ENCODE measurements at regions not wholly inside any gene's neighbourhood (a gene's known extent, or its start where the extent isn't known, plus 50 kb on each side); places are given as distances from the start of the nearest gene placed in this dataset.
"Not testable (repeated sequence)": the region's sequence is repeated elsewhere in the genome, so short reads cannot be mapped to it uniquely, and the experiment has no call there.

DNA sequence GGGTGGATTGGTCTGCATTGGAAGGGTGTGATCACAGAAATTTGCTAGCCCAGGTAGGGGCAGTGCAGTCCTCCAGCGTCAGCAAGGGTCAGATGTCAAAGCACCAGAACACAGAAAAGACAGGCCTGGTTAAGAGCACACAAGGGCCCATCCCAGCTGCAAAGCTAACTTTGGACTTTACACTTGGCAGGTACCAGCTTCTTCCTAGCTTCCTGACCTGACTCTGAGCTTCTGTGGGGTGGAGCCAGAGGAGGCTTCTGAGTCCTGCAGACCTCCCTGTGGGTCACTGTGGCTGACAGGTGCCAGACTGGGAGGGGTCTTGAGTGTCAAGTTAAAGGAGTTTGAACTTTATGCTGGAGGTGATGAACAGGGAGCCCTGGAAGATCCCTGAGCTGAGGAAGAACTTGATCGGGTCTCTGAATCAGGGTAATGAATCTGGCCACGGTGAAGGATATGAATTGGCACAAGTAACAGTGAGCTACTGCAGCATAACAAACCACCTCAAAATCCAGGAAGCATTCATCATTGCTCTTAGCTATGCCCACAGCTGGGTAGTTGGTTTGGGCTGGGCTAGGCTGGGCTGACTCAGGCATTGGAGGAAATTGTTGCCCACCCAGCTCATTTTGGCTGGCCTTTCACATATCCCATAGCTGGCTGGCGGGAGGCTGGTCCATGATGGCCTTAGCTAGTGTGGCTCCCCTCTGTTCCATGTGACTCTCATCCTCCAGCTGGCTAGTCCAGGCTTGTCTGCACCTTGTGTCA, 63.4 kb downstream of the BARX1 start:
- TF ChIP-seq, protein P1, sequence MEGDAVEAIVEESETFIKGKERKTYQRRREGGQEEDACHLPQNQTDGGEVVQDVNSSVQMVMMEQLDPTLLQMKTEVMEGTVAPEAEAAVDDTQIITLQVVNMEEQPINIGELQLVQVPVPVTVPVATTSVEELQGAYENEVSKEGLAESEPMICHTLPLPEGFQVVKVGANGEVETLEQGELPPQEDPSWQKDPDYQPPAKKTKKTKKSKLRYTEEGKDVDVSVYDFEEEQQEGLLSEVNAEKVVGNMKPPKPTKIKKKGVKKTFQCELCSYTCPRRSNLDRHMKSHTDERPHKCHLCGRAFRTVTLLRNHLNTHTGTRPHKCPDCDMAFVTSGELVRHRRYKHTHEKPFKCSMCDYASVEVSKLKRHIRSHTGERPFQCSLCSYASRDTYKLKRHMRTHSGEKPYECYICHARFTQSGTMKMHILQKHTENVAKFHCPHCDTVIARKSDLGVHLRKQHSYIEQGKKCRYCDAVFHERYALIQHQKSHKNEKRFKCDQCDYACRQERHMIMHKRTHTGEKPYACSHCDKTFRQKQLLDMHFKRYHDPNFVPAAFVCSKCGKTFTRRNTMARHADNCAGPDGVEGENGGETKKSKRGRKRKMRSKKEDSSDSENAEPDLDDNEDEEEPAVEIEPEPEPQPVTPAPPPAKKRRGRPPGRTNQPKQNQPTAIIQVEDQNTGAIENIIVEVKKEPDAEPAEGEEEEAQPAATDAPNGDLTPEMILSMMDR (IDR thresholded peaks at IDR 0.05; ENCODE audit: insufficient read depth, missing control alignments) = no peak
- FAIRE-seq (no peak), DNase-seq (ENCODE audit: insufficient read length, low spot score) (no peak)

DNA sequence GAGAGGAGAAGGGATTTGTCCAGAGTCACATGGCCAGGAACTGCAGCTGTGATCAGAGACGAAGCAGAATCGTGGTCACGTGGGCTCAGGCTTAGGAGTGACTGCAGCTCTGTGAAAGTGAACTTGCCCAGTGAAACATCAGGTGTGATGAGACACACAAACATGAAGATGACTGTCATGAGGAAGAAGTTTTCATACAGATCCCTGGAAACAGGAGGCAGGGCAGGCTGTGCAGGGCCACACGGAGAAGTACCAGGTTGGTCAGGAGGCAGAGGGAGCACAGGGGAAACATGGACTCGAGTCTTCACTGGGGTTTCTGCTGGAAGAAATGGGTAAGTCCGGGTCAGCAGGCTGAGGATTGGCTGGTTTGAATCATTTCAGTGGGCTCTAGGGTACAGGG, 64.1 kb downstream of the BARX1 start:
- DNase-seq (ENCODE audit: insufficient read length, low spot score) (no peak), FAIRE-seq (no peak)
- TF ChIP-seq, protein P1 (IDR thresholded peaks at IDR 0.05; ENCODE audit: insufficient read depth, missing control alignments) = no peak

DNA sequence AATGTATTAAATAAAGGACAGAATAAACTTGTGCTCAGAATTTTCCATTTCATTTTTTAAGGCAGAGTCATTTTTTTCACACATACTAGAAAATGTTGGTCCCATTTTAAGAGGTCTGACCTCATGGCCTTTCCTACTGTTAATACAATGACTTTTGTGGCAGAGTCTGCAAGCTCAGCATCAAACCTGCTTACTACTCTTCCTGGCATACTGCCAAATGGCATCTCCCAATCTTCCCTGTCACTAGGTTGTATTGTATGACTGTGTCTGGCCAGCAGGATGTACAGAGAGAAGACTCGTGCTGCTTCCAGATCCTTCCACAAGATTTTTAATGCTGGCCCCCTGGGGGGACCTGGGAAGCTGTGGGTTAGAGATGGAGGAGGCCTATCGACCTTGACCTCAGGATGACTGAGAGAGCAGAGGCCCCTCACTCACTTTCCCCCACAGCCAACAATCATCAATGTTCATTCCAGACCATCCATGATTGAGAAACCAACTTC, 64.7 kb downstream of the BARX1 start:
- TF ChIP-seq, protein P1 (IDR thresholded peaks at IDR 0.05; ENCODE audit: insufficient read depth, missing control alignments) = no peak
- FAIRE-seq (no peak), DNase-seq (ENCODE audit: insufficient read length, low spot score) (no peak)

DNA sequence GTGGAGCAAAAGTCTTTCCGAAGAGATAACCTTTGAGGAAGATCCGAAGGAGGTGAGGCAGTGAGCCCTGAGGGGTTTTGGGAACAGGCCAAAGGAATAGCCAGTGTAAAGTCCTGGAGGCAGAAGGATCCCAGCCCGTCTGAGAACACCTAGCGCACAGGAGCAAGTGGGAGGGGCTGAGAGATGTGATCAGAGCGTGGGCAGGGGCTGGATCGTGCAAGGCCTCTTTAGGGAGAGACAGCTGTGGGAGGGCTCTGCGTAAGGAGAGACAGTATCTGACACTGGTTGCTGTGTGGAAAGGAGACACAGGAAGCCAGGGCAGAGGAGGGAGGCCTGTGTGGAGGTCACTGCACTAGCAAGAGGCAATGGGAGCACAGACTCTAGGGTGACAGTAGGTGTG, 68.2 kb downstream of the BARX1 start:
- FAIRE-seq = no peak
- TF ChIP-seq, protein P1 (IDR thresholded peaks at IDR 0.05; ENCODE audit: insufficient read depth, missing control alignments) = no peak
- DNase-seq (ENCODE audit: insufficient read length, low spot score) = no peak

DNA sequence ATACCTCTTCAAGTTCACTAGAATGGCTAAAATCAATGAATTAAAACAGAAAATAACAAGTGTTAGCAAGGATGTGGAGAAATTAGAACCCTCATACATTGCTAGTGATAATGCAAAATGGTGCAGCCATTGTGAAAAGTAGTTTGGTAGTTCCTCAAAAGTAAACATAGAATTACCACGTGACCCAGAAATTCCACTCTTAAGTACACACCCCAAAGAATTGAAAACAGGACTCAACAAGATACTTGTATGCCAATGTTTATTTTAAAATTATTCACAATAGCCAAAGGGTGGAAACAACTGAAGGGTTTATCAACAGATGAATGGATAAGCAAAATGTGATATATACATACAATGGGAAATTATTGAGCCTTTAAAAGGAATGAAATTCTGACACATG, 70.3 kb downstream of the BARX1 start:
- DNase-seq (ENCODE audit: insufficient read length, low spot score) = no peak

DNA sequence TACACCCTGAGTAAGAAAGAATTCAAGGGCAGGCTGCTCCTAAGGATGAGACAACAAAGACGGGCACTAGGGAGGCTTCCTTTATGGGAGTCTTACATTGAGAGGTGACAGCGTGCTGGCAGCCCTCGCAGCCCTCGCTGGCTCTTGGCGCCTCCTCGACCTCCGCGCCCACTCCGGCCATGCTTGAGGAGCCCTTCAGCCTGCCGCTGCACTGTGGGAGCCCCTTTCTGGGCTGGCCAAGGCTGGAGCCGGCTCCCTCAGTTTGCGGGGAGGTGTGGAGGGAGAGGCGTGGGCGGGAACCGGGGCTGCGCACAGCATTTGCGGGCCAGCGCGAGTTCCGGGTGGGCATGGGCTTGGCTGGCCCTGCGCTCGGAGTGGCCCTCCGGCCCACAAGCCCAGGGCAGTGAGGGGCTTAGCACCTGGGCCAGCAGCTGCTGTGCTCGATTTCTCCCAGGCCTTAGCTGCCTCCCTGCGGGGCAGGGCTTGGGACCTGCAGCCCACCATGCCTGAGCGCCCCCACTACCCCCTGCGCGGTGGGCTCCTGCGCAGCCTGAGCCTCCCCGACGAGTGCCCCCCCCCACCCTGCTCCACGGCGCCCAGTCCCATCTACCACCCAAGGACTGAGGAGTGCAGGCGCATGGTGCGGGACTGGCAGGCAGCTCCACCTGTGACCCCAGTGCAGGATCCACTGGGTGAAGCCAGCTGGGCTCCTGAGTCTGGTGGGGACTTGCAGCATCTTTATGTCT, 75.3 kb downstream of the BARX1 start:
- not testable (repeated sequence) for FAIRE-seq; DNase-seq (ENCODE audit: insufficient read length, low spot score)

More for the DNA sequence above, 70.3 kb downstream of the BARX1 start:
- TF ChIP-seq, protein P1 (IDR thresholded peaks at IDR 0.05; ENCODE audit: insufficient read depth, missing control alignments) = no peak
- FAIRE-seq = no peak

DNA sequence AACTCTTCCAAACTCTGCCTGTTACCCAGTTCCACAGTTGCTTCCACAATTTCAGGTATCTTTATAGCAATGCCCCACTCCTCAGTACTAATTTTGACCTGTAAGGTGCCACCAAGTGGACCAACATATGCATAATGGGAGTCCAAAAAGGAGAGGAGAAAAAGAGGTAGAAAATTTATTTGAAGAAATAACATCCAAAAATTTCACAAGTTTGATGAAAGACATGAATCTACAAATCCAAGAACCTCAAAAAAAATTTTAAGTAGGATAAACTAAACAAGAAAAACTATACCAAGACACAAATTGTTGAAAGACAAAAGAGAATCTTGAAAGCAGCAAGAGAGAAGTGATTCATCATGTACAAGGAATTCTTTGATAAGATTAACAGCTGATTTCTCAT, 79.8 kb downstream of the BARX1 start:
- TF ChIP-seq, protein P1 (IDR thresholded peaks at IDR 0.05; ENCODE audit: insufficient read depth, missing control alignments) = no peak
- FAIRE-seq (no peak), DNase-seq (ENCODE audit: insufficient read length, low spot score) (no peak)
